NCI-H82 treated with DMSO at 0.1 percent for 48 hours (cell line): ENCODE measurements at regions not wholly inside any gene's neighbourhood (a gene's known extent, or its start where the extent isn't known, plus 50 kb on each side); places are given as distances from the start of the nearest gene placed in this dataset.
"Not testable (repeated sequence)": the region's sequence is repeated elsewhere in the genome, so short reads cannot be mapped to it uniquely, and the experiment has no call there.

ENCODE experiments used
- DNase-seq: peaks from one replicate; lab custom pipeline; 2025; ENCODE audit not compliant: unreplicated experiment; lab: John Stamatoyannopoulos, UW

DNA sequence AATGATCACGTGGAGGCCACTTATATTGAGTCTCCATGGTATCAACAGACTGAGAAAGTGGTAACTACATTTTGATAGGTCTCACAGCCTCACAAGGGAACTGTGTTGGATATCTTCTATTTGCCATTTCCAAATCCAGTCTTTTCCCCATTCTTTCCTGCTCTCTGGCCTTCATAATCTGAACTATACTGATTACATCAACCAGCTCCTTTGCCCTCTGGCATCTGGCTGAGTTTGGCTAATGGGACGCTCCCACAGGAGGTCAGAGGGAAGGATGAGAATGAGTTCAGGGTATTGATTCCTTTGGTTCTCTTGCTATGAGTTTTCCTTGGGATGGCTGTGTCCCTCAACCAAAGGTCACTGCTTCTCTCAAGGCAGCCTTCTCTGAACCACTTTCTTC is 152.6 kb downstream of the RTL9 start:
- no peak for DNase-seq

DNA sequence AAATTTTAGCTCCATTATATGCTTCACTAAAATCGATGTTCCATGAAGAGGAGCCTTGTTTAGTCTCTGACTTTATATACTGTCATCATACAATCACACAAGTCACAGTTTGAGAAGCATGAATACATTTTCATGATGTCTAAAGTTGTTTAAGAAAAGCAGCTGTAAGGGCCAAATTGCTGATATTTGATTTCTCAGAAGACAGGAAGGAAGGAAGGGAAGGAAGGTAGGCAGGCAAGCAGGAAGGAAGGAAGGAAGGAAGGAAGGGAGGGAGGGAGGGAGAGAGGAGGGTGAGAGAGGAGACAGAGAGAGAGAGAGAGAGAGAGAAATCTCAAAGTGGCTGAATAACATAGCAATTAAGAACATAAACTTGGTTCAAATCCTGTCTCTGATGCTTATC is 153.7 kb downstream of the RTL9 start:
- no peak for DNase-seq

DNA sequence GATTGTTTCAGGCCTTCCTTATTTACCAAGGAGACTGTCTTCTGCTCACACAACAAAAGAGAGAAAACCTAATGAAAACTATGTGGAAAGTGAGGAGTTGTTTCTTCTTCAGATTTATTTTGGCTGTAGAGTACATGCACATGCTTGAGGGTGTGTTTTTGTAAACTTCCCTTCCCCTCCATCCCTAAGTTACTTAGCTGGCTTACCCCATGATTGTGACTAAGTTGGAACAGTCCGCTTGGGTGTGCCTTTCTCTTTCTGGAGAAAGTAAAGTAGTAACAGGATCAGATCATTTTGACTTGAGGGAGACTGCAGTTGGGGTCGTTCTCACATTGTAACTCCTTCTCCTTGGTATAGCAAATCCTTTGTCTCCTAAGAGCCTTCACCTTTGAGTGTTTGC is 155.9 kb downstream of the RTL9 start:
- no peak for DNase-seq

DNA sequence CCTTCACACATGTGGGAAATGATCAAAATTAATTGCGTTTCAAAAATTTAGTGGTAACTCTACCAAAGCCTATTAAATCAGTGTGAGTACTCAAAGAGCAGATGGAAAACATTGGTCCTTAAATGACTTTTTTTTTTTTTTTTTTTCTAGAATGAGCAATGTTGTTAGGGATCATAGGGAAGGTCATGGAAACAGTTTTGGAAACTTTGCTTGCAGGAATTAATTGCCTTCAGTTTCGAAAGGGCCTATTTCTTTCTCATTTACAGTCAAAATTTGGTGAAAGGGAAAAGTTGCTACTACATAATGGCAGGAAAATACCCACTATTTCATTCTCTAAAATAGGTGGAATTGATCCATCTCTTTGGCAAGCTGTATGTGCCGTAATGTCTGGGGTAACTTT is 160.9 kb downstream of the RTL9 start:
- DNase-seq: no peak

DNA sequence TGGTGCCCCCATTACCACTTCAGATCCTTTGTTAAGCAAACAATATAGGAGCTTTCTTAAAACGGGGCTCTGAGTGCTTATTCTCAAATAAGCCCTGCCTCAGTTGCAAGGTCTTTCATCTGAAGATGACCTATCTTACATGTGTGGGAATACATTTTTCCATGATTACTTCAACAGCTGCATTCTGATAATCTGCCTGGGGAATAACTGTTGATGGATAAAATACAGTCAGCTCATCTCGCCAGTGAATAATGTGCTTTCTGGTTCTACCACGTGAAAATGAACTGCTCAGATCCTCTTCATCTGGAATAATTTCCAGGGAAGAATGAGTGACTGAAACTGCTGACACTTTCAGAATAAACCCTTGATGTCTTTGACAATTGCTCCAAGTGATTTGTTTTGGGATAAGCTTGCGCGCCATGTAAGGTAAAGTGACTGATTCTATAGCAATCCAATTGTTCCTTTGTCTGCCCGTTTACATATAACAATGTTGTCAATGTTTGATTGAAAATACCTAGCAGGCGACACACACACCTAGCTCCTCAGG is 161.3 kb downstream of the RTL9 start:
- DNase-seq: no peak

DNA sequence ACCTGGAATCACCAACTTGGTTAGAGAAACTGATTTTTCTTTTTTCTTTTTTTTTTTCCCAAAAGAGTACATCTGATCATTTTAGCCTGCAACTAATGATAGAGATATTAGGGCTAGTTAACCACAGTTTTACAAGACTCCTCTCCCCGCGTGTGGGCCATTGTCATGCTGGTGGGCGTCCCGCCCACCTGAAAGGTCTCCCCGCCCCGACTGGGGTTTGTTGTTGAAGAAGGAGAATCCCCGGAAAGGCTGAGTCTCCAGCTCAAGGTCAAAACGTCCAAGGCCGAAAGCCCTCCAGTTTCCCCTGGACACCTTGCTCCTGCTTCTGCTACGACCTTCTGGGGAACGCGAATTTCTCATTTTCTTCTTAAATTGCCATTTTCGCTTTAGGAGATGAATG is 162.0 kb downstream of the RTL9 start:
- DNase-seq: not testable (repeated sequence)

DNA sequence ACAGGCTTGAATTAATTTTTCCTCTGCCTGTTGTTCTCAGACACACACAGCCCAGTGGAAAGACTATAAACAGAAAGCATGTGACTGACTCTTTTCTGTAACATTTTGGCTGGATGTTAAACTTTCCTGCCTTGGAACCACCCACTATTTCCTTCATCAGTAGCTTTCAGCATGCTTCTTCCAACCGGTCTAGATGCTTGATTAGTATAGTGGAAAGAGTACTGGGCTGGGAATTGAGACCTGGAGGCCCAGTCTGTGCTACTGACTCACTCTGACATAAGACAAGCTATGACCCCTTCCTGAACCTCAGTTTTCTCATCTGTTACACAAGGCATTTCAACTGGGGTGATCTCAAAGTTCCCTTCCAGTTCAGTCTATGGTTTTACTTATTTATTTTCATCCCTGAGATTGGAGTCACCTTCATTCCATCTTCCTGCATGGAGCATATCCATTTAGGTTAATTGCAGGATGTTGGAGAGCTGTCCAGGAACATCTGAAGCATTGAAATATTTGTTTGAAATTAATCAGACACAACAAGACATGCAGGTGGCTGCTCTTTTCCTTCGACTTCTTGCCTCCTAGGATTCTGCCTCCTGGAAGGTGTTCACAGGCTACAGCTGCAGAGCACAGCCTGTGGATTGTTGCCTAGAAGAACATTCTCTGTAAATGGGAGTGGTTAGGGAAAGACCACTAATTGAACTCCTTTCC is 173.4 kb downstream of the RTL9 start:
- no peak for DNase-seq

DNA sequence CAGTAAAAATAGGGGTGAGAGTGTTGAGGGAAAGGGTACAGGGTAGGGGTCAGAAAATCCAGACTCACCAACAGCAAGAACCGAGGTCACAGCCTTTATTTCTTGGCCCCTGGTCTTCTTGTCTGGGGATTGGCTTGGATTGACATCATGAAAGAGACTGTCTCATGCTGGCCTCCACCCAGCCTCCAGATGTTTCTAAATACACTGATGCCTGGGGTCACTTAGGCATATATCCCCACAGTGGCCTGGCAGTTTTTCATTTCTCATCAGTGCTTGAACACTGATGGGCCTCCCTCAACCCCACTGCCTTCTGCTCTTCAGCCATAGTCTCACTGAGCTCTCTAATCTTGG is 173.9 kb downstream of the RTL9 start:
- no peak for DNase-seq

DNA sequence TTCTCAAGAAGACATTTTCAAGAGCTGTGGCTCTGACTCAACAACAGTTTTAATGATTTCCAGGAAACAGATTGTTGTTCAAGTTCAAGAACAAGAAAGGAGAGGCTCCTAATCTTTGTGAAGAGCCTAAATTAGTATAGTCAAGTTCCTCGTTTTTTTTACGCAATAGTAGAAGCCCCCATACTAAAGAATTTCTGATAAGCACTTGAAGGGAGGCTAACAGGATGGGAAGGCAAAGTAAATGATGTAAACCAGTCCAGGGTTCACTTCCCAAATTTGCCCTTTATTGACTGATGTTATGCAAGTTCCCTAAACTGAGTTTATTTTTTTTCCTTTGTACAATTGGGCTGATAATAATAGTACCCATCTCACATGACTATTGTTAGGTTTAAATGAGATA is 178.2 kb downstream of the RTL9 start:
- DNase-seq: no peak

DNA sequence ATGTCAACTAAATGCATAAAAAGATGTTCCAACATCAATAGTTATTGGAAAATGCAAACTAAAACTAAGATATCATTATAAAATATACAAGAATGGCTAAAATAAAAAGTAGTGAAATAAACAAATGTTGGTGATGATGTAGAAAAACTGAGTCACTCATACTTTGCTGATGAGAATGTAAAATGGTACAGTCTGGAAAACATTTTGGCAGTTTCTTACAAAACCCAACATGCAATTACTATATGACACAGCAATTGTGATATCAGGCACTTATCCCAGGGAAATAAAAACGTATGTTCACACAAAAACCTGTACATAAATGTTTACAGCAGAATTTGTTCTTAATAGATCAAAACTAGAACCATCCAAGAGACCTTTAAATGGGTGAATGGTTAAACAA is 182.6 kb downstream of the RTL9 start:
- DNase-seq: no peak

DNA sequence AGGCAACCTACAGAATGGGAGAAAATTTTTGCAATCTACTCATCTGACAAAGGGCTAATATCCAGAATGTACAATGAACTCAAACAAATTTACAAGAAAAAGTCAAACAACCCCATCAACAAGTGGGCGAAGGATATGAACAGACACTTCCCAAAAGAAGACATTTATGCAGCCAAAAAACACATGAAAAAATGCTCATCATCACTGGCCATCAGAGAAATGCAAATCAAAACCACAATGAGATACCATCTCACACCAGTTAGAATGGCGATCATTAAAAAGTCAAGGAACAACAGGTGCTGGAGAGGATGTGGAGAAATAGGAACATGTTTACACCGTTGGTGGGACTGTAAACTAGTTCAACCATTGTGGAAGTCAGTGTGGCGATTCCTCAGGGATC is 192.2 kb downstream of the RTL9 start:
- DNase-seq: not testable (repeated sequence)

DNA sequence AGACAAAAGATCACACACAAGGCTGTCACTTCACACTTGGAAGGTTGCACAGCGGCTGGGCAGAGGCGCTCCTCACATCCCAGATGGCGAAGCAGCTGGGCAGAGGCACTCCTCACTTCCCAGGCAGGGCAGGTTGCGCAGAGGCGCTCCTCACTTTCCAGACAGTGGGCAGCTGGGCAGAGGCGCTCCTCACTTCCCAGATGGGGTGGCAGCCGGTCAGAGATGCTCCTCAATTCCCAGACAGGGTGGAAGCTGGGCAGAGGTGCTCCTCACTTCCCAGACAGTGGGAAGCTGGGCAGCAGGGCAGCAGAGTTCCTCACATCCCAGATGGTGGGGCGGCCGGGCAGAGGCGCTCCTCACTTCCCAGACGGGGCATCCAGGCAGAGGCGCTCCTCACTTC is 199.2 kb downstream of the RTL9 start:
- DNase-seq: no peak

DNA sequence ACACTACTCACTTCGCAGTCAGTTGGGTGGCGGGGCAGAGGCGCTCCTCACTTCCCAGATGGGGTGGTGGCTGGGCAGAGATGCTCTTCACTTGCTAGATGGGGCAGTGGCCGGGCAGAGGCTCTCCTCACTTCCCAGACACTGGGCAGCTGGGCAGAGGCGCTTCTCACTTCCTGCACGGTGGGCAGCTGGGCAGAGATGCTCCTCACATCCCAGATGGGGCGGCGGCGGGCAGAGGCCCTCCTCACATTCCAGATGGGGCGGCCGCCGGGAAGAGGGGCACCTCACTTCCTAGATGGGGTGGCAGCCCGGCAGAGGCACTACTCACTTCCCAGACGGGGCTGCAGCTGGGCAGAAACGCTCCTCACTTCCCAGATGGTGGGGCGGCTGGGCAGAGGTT is 199.8 kb downstream of the RTL9 start:
- no peak for DNase-seq

DNA sequence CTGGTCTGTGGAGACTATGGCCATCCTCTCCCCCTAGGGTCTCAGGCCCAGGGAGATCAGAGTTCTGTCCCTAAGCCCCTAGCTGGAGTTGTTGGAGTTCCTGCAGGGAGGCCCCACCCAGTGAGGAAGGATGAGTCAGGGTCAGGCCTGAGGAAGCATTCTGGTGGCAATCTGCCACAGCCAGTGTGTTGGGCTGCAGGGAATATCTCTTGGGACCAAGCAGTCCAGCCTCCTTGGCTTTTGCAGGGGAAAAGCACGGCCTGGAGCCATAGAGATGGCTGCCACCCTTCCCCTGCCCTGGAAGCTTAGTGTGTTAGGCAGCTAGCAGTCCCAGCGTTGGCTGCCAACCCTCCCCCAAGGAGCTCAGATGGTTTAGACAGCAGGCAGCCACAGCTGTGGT is 202.4 kb downstream of the RTL9 start:
- no peak for DNase-seq

DNA sequence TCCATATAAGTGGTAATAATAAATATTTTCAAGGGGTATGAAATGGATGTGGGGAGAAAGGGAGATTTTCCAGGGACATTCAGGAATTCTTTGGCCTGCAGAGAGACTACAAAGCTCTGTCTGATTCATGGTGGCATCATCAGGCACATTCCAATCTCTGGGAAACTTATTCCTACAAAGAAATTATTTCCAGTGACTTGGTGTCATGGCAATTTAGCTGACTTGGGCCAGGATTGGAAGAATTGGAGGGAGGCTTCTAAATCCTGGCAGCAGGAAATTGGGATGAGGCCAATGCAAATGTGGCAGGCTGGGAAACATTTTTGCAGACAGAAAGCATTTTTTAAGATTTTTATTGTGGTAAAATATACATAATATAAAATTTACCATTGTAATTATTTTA is 204.6 kb downstream of the RTL9 start:
- no peak for DNase-seq

DNA sequence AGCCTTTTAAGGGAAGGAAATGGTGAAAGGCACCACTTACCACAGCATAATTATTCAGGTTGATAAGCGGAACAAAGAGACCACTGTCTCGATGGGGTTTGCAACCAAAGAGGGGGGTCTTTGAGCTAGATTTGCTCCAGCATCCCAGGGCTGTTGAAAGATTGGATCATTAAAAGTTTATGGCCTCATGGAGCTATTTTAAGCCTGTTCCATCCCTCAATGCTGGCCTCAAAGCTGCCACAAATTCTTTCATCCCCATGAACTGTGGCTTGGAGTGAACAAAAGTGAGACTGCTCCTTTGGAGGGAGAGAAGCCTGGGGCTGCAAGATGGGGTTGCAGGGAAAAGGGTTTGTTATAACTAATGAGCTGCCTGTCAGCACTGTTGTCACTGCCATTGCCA is 209.8 kb downstream of the RTL9 start:
- DNase-seq: no peak

DNA sequence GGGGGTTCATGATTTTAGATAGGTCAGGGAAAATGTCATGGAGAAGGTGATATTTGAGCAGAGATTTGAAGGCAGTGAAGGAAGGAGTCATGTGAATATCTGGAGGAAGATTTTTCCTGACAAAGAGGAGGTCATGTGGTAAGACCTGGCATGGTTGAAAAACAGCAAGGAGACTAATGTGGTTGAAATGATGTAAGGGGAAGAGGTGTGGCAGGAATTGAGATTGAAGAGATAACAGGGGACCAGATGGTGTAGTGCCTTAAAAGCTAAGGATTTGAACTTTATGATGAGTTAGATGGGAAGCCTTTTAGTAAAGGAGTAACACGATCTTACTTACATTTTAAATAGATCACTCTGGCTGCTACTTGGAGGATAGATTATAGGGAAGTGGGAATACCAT is 210.9 kb downstream of the RTL9 start:
- peak; percentile 50 for DNase-seq

DNA sequence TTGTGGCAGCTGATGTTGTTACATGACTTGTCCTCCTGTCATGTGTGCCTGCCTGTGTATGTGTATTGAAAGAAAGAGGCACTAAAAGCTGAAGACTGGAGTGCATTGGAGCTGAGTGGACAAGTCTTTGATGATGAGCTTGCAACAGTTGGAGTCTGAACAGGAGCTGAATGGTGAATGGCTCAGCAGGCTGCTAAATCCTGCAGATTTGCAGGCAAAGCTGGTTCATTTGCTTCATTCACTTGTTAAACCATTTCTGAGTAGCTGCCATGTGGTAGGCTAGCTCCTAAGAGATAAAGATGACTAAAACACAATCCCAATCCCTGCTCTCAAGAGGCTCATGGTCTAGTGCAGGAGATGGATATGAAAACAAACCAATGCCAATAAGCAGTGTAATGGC is 217.3 kb downstream of the CHRDL1 start:
- DNase-seq: no peak

DNA sequence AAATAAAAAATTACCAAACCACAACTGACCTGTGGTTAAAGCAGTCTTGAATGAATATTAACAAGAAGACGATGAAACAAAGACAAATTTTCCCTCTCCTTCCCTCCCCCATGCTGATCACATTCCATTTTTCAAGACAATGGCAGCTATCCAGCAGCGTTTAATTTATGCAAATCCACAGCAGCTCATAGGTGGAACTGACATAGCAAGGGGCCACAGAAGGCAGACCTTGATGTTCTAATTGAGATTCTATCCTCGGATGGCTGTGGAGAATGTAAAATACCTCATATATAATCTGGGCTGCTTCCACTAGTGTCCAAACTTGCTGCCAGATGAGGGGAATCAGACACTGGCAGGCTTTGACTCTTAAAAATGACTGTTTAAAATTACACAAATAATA is 211.5 kb downstream of the CHRDL1 start:
- no peak for DNase-seq

DNA sequence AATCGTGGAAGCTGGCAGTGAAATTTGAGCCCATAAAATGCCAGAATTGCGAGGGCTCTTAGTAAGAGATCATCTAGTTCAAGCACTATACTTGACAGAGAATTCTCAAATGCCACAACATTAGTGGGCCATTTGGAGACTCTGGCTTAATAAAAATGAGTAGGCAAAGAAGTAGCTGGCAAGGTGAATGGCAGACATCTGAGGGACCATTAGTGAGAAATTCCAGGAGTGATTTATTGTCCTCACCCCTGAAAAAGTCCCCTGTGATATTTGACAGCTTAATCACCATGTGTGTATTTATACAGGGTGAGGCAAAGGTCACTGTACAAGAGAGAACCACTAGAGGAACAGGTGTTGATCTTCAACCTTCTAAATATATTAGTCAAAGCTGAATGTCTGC is 207.5 kb downstream of the CHRDL1 start:
- peak; percentile 3 for DNase-seq

DNA sequence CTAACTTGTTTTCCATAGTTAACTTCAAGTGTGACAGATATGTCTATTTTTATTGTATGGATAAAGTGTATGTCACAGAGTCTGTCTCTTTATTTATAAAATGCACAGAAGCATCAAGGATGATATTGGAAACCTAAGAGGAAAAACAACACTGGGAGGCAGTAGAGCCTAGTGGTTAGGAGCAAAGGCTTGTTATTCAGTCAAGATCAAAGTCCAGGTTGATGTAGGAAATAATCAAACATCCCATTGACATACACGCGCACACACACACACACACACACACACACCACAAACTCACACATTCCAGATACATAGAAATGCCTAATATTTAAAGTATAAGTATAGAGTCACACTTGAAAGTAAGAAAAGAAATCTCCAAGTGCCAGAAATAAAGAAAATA is 206.8 kb downstream of the CHRDL1 start:
- no peak for DNase-seq

DNA sequence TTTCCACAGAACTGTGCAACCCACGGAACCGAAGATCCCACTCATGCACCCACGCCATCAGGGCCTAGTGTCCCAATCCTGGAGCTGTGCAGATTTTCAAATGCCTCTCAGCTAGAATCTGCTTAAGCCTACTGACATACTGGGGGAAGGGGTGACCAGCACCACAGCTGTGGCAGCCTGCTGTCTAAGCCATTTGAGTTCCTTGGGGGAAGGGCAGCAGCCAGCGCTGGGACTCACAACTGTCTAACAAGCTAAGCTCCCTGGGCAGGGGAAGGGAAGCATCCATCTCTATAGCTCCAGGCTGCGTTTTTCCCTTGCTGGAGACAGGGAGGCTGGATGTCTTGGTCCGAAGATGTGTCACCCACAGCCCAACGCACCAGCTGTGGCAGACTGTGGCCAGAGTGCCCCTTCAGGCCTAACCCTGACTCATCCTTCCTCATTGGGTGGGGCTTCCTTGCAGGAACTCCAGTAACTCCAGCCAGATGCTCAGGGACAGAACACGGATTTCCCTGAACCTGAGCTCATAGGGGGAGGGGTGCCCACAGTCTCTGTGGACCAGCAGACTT is 194.8 kb downstream of the CHRDL1 start:
- DNase-seq: peak; percentile 68

DNA sequence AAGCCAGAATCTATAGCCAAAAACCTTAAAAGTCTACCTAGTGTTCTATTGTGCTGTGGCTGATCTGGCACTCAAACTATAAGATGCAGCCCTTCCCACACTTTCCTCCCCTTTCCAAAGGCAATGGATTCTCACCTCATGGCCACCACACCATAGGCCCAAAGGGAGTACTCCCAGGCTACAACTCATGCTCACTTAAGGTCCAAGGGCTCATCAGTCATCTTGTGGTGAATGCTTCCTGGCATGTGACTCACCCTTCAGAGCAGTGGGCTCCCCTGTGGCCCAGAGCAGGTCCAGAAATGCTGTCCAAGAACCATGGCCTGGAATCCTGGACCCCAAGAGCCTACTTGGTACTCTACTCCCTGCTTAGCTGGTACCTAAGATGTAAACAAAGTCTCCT is 181.0 kb downstream of the CHRDL1 start:
- no peak for DNase-seq
